Activated CD4-positive, alpha-beta T cell treated with anti-CD3 and anti-CD28 coated beads, Interleukin-2, amount 10 ng/mL, durations not matched to agents 24 days and 14 days (primary cell): ENCODE measurements at regions not wholly inside any gene's neighbourhood (a gene's known extent, or its start where the extent isn't known, plus 50 kb on each side); places are given as distances from the start of the nearest gene placed in this dataset.
"Not testable (repeated sequence)": the region's sequence is repeated elsewhere in the genome, so short reads cannot be mapped to it uniquely, and the experiment has no call there.

ENCODE experiments used
- DNase-seq: peaks from one replicate; pipeline ENCODE4 v3.0.0; 2022
- H3K27ac Mint-ChIP-seq: one replicate; pipeline ENCODE4 v1.8.0; 2022; ENCODE audit warnings: mild to moderate bottlenecking, mixed read lengths
- H3K27me3 Mint-ChIP-seq: one replicate; pipeline ENCODE4 v1.8.0; 2022; ENCODE audit warnings: mixed read lengths
- H3K36me3 Mint-ChIP-seq: one replicate; pipeline ENCODE4 v1.8.0; 2022; ENCODE audit warnings: low read depth, mild to moderate bottlenecking, mixed read lengths
- H3K4me1 Mint-ChIP-seq: one replicate; pipeline ENCODE4 v1.8.0; 2021; ENCODE audit warnings: mixed read lengths
- H3K4me3 Mint-ChIP-seq: one replicate; pipeline ENCODE4 v1.8.0; 2022; ENCODE audit warnings: mild to moderate bottlenecking, moderate library complexity, mixed read lengths
- H3K9me3 Mint-ChIP-seq: one replicate; pipeline ENCODE4 v1.8.0; 2021; ENCODE audit warnings: mixed read lengths
- intact Hi-C: fragments of 100-400 bp; cut with micrococcal nuclease; formaldehyde crosslinking; loops from one replicate; pipeline ENCODE4 v1.15.1; 2023

- H3K4me1 Mint-ChIP-seq, intact Hi-C loops, H3K27me3 Mint-ChIP-seq, H3K36me3 Mint-ChIP-seq, DNase-seq, H3K27ac Mint-ChIP-seq, H3K9me3 Mint-ChIP-seq, H3K4me3 Mint-ChIP-seq: not testable (repeated sequence)
Observed at GRCh38 chr18:52168131-52168530, 171.9 kb upstream of the DCC start.

GRCh38 chr18:52174220-52174619 lies 165.8 kb upstream of the DCC start:
- Mint-ChIP-seq H3K36me3 (no peaks in the 10 kb centered on the region), H3K9me3 (no peaks in the 10 kb centered on the region), H3K27ac (no peak overlapping the region), H3K27me3 (no peaks in the 10 kb centered on the region), H3K4me1 (no peaks in the 10 kb centered on the region), H3K4me3 (no peak overlapping the region)
- intact Hi-C loops = no loop called here
- DNase-seq = no peak

GRCh38 chr18:52175406-52175805 lies 164.6 kb upstream of the DCC start:
- Mint-ChIP-seq H3K27me3 (no peaks in the 10 kb centered on the region), H3K36me3 (no peaks in the 10 kb centered on the region), H3K4me1 (no peaks in the 10 kb centered on the region), H3K27ac (no peak overlapping the region), H3K4me3 (no peak overlapping the region), H3K9me3 (no peaks in the 10 kb centered on the region)
- intact Hi-C loops = no loop called here
- no peak for DNase-seq

- Mint-ChIP-seq H3K9me3 (no peaks in the 10 kb centered on the region), H3K27ac (no peak overlapping the region), H3K36me3 (no peaks in the 10 kb centered on the region), H3K4me1 (no peaks in the 10 kb centered on the region), H3K27me3 (no peaks in the 10 kb centered on the region), H3K4me3 (no peak overlapping the region)
- DNase-seq = no peak
- intact Hi-C loops = no loop called here
Observed at GRCh38 chr18:52183107-52183506, 156.9 kb upstream of the DCC start.

GRCh38 chr18:52190195-52190594 lies 149.8 kb upstream of the DCC start:
- peak; percentile 7 for DNase-seq
- intact Hi-C loops = no loop called here
- Mint-ChIP-seq H3K36me3 (no peaks in the 10 kb centered on the region), H3K4me3 (no peak overlapping the region), H3K4me1 (no peaks in the 10 kb centered on the region), H3K27me3 (no peaks in the 10 kb centered on the region), H3K9me3 (no peaks in the 10 kb centered on the region), H3K27ac (no peak overlapping the region)

- Mint-ChIP-seq H3K27me3 (no peaks in the 10 kb centered on the region), H3K9me3 (no peaks in the 10 kb centered on the region), H3K4me3 (no peak overlapping the region), H3K27ac (no peak overlapping the region), H3K36me3 (no peaks in the 10 kb centered on the region), H3K4me1 (no peaks in the 10 kb centered on the region)
- intact Hi-C loops = no loop called here
- no peak for DNase-seq
Observed at GRCh38 chr18:52190631-52191030, 149.4 kb upstream of the DCC start.

- Mint-ChIP-seq H3K27me3 (no peaks in the 10 kb centered on the region), H3K9me3 (no peaks in the 10 kb centered on the region), H3K27ac (no peak overlapping the region), H3K4me1 (no peaks in the 10 kb centered on the region), H3K4me3 (no peak overlapping the region), H3K36me3 (no peaks in the 10 kb centered on the region)
- intact Hi-C loops = no loop called here
- DNase-seq = no peak
Observed at GRCh38 chr18:52200406-52200805, 139.6 kb upstream of the DCC start.

GRCh38 chr18:52200921-52201663 lies 138.9 kb upstream of the DCC start:
- no peaks in the 10 kb centered on the region for H3K4me1 Mint-ChIP-seq
- no peak overlapping the region for H3K4me3 Mint-ChIP-seq
- no peaks in the 10 kb centered on the region for H3K9me3 Mint-ChIP-seq
- no peak overlapping the region for H3K27ac Mint-ChIP-seq
- no peaks in the 10 kb centered on the region for H3K36me3 Mint-ChIP-seq
- H3K27me3 Mint-ChIP-seq = no peaks in the 10 kb centered on the region
- intact Hi-C loops = no loop called here
- no peak for DNase-seq

- H3K27me3 Mint-ChIP-seq = no peaks in the 10 kb centered on the region
- DNase-seq = no peak
- no peaks in the 10 kb centered on the region for H3K9me3 Mint-ChIP-seq
- no peak overlapping the region for H3K4me3 Mint-ChIP-seq
- no peaks in the 10 kb centered on the region for H3K4me1 Mint-ChIP-seq
- H3K27ac Mint-ChIP-seq = no peak overlapping the region
- H3K36me3 Mint-ChIP-seq = no peaks in the 10 kb centered on the region
- intact Hi-C loops = no loop called here
Observed at GRCh38 chr18:52208646-52209045, 131.4 kb upstream of the DCC start.

- intact Hi-C loops = no loop called here
- Mint-ChIP-seq H3K9me3 (no peaks in the 10 kb centered on the region), H3K4me3 (no peak overlapping the region), H3K27me3 (no peaks in the 10 kb centered on the region), H3K36me3 (no peaks in the 10 kb centered on the region), H3K4me1 (no peaks in the 10 kb centered on the region), H3K27ac (no peak overlapping the region)
- no peak for DNase-seq
Observed at GRCh38 chr18:52216109-52216508, 123.9 kb upstream of the DCC start.

GRCh38 chr18:52216666-52217065 lies 123.3 kb upstream of the DCC start:
- H3K9me3 Mint-ChIP-seq = no peaks in the 10 kb centered on the region
- intact Hi-C loops = no loop called here
- no peak overlapping the region for H3K4me3 Mint-ChIP-seq
- H3K4me1 Mint-ChIP-seq = no peaks in the 10 kb centered on the region
- H3K27ac Mint-ChIP-seq = no peak overlapping the region
- no peak for DNase-seq
- H3K36me3 Mint-ChIP-seq = no peaks in the 10 kb centered on the region
- H3K27me3 Mint-ChIP-seq = no peaks in the 10 kb centered on the region

GRCh38 chr18:52219102-52219501 lies 120.9 kb upstream of the DCC start:
- H3K4me3 Mint-ChIP-seq = no peak overlapping the region
- intact Hi-C loops = no loop called here
- no peak overlapping the region for H3K27ac Mint-ChIP-seq
- no peaks in the 10 kb centered on the region for H3K4me1 Mint-ChIP-seq
- no peaks in the 10 kb centered on the region for H3K36me3 Mint-ChIP-seq
- no peak for DNase-seq
- no peaks in the 10 kb centered on the region for H3K27me3 Mint-ChIP-seq
- H3K9me3 Mint-ChIP-seq = no peaks in the 10 kb centered on the region

GRCh38 chr18:52220062-52220591 lies 119.9 kb upstream of the DCC start:
- Mint-ChIP-seq H3K9me3 (no peaks in the 10 kb centered on the region), H3K4me1 (no peaks in the 10 kb centered on the region), H3K27ac (no peak overlapping the region), H3K4me3 (no peak overlapping the region), H3K36me3 (no peaks in the 10 kb centered on the region), H3K27me3 (no peaks in the 10 kb centered on the region)
- no peak for DNase-seq
- intact Hi-C loops = no loop called here

- intact Hi-C loops = no loop called here
- H3K27me3 Mint-ChIP-seq = no peaks in the 10 kb centered on the region
- no peaks in the 10 kb centered on the region for H3K4me1 Mint-ChIP-seq
- H3K36me3 Mint-ChIP-seq = no peaks in the 10 kb centered on the region
- H3K9me3 Mint-ChIP-seq = no peaks in the 10 kb centered on the region
- no peak overlapping the region for H3K4me3 Mint-ChIP-seq
- no peak overlapping the region for H3K27ac Mint-ChIP-seq
- no peak for DNase-seq
Observed at GRCh38 chr18:52222211-52222610, 117.8 kb upstream of the DCC start.

GRCh38 chr18:52227536-52227935 lies 112.5 kb upstream of the DCC start:
- no peaks in the 10 kb centered on the region for H3K4me1 Mint-ChIP-seq
- no peak overlapping the region for H3K27ac Mint-ChIP-seq
- H3K36me3 Mint-ChIP-seq = no peaks in the 10 kb centered on the region
- no peak overlapping the region for H3K4me3 Mint-ChIP-seq
- DNase-seq = no peak
- no peaks in the 10 kb centered on the region for H3K9me3 Mint-ChIP-seq
- intact Hi-C loops = no loop called here
- no peaks in the 10 kb centered on the region for H3K27me3 Mint-ChIP-seq
